Ishikawa (cell line): ENCODE measurements at regions not wholly inside any gene's neighbourhood (a gene's known extent, or its start where the extent isn't known, plus 50 kb on each side); places are given as distances from the start of the nearest gene placed in this dataset.

Source experiments
- CEBPB ChIP-seq: IDR thresholded peaks from 2 replicates; pipeline ENCODE4 v1.6.1; 2012
- CREB1 ChIP-seq: IDR thresholded peaks from 2 replicates; pipeline ENCODE4 v1.6.1; 2012; ENCODE audit warnings: low read depth
- EGR1 ChIP-seq: IDR thresholded peaks from 2 replicates; pipeline ENCODE4 v1.6.1; 2012
- EP300 ChIP-seq: IDR thresholded peaks from 2 replicates; pipeline ENCODE4 v1.6.1; 2012; ENCODE audit warnings: borderline replicate concordance
- FOXM1 ChIP-seq: IDR thresholded peaks from 2 replicates; pipeline ENCODE4 v1.6.1; 2012; ENCODE audit warnings: low read depth, borderline replicate concordance
- NFIC ChIP-seq: IDR thresholded peaks from 2 replicates; pipeline ENCODE4 v1.6.1; 2012
- RAD21 ChIP-seq: IDR thresholded peaks from 2 replicates; pipeline ENCODE4 v1.6.1; 2012; ENCODE audit warnings: low read depth
- TAF1 ChIP-seq: IDR thresholded peaks from 2 replicates; pipeline ENCODE4 v1.6.1; 2012; ENCODE audit warnings: low read depth, mild to moderate bottlenecking
- TCF12 ChIP-seq: IDR thresholded peaks from 2 replicates; pipeline ENCODE4 v1.6.1; 2012; ENCODE audit warnings: low read depth
- TEAD4 ChIP-seq: IDR thresholded peaks from 2 replicates; pipeline ENCODE4 v1.6.1; 2012
- YY1 ChIP-seq: IDR thresholded peaks from 2 replicates; pipeline ENCODE4 v1.6.1; 2012; ENCODE audit warnings: low read depth
- ZBTB7A ChIP-seq: IDR thresholded peaks from 2 replicates; pipeline ENCODE4 v1.6.1; 2012; ENCODE audit warnings: low read depth
- TF ChIP-seq, protein P1 (sequence below): IDR thresholded peaks from 2 replicates; pipeline ENCODE4 v1.6.1; 2012
- TF ChIP-seq, protein P2 (sequence below): IDR thresholded peaks from 2 replicates; pipeline ENCODE4 v1.6.1; 2012; ENCODE audit warnings: low read depth, mild to moderate bottlenecking
- TF ChIP-seq, protein P3 (sequence below): IDR thresholded peaks from 2 replicates; pipeline ENCODE4 v1.6.1; 2012

DNA sequence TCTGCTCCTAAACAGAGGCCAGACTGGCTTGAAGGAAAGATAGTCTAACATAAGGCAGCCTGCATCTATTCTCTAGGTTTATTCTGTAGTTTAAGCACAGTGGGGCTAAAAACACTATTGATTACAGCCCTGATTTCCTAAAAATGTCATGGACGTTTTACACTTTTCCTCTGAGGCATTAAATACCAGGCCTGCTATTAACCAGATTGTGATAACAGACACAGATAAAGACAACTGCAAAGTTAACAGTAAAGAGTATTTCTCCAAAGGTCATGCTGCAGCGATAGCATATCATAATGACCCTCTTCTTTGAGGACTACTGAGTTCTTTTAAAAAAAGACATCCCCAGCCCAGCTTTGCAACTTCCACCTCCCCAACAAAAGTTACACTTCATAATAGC, 59.6 kb upstream of the MON1B start:
- TF ChIP-seq, protein P1, sequence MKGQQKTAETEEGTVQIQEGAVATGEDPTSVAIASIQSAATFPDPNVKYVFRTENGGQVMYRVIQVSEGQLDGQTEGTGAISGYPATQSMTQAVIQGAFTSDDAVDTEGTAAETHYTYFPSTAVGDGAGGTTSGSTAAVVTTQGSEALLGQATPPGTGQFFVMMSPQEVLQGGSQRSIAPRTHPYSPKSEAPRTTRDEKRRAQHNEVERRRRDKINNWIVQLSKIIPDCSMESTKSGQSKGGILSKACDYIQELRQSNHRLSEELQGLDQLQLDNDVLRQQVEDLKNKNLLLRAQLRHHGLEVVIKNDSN, result no peak
- no peak for TF ChIP-seq RAD21

DNA sequence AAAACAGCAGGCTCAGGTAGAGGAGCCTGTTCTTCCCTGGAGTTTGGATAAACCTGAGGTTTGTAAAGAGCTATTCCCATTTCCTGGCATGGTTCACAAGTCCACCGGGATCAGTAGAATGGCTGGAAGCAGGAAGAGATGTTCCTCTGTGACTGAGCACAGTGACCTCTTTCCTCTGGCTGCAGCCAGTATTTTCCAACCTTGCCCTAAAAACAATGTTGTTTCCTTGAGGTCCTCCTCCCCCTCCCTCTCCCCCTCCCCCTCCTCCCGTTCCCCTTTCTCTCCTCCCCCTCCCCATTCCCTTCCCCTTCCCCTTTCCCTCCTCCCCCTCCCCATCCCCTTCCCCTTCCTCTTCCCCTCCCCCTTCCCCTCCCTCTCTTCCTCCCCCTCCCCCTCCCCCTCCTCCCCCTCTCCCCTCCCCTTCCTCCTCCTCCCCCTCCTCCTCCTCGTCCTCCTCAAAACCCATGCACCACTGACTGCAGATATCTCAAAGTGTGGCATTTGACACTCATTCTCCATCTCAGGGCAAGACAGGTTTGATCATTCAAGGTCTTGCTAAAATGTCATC, 58.9 kb upstream of the MON1B start:
- TF ChIP-seq EGR1, result no peak

DNA sequence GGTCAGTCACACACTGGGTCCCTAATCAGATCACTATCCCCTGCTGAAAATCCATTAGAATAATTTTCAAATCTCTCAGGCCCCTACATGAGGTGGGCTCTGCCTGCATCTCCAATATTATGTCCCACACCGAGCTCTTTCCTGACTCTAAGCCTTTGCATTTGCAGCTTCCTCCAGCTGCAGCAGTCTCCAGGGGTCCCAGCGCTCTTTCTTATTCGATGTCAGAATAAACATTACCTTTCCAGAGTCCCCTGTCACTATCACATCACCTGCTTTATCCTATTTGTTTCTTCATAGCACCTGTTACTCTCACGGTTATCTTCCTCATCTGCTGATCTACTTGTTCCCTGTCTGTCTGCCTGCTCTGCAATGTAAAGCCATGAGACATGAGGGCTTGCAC, 57.3 kb upstream of the MON1B start:
- TF ChIP-seq, protein P1, result no peak
- TF ChIP-seq YY1 (no peak), CEBPB (no peak), ZBTB7A (no peak), RAD21 (no peak), TCF12 (no peak), EGR1 (no peak), CREB1 (no peak), NFIC (no peak), TAF1 (no peak), TEAD4 (no peak), EP300 (no peak), FOXM1 (no peak)
- TF ChIP-seq, protein P2, sequence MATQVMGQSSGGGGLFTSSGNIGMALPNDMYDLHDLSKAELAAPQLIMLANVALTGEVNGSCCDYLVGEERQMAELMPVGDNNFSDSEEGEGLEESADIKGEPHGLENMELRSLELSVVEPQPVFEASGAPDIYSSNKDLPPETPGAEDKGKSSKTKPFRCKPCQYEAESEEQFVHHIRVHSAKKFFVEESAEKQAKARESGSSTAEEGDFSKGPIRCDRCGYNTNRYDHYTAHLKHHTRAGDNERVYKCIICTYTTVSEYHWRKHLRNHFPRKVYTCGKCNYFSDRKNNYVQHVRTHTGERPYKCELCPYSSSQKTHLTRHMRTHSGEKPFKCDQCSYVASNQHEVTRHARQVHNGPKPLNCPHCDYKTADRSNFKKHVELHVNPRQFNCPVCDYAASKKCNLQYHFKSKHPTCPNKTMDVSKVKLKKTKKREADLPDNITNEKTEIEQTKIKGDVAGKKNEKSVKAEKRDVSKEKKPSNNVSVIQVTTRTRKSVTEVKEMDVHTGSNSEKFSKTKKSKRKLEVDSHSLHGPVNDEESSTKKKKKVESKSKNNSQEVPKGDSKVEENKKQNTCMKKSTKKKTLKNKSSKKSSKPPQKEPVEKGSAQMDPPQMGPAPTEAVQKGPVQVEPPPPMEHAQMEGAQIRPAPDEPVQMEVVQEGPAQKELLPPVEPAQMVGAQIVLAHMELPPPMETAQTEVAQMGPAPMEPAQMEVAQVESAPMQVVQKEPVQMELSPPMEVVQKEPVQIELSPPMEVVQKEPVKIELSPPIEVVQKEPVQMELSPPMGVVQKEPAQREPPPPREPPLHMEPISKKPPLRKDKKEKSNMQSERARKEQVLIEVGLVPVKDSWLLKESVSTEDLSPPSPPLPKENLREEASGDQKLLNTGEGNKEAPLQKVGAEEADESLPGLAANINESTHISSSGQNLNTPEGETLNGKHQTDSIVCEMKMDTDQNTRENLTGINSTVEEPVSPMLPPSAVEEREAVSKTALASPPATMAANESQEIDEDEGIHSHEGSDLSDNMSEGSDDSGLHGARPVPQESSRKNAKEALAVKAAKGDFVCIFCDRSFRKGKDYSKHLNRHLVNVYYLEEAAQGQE, result no peak
- TF ChIP-seq, protein P3, sequence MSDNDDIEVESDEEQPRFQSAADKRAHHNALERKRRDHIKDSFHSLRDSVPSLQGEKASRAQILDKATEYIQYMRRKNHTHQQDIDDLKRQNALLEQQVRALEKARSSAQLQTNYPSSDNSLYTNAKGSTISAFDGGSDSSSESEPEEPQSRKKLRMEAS, result no peak

DNA sequence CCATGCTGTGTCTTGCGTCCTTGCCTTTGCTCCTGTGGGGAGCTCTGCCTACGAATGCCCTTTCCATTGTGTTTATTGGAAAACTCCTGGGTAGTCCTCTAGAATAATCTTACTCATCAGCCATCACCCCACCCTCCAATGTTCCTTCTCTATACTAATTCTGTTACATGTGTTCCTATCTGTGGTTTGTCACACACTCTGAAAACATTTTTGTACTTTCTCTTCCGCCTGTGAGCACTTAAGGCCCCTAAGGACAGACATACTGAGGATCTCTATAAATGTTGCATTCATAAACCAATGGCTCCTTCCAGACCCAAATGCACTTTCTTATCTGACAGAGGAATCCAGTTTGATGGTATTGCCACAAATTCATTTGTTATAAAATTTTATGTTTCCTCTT, 53.9 kb upstream of the MON1B start:
- TF ChIP-seq CREB1 (no peak), CEBPB (no peak), TEAD4 (no peak), NFIC (no peak), TCF12 (no peak), TAF1 (no peak), RAD21 (no peak), ZBTB7A (no peak), EP300 (no peak), EGR1 (no peak), FOXM1 (no peak), YY1 (no peak)
- TF ChIP-seq, protein P3, result no peak
- TF ChIP-seq, protein P1, result no peak
- TF ChIP-seq, protein P2, result no peak
